MM.1S (cell line): ENCODE measurements at regions not wholly inside any gene's neighbourhood (a gene's known extent, or its start where the extent isn't known, plus 50 kb on each side); places are given as distances from the start of the nearest gene placed in this dataset.

Experiments used
- CTCF ChIP-seq: fragments of 300-600 bp; sonication (generic); IDR thresholded peaks from 2 replicates; pipeline ENCODE4 v1.5.1; 2016; ENCODE audit warnings: antibody characterized with exemption, low read length, mixed read lengths
- EZH2phosphoT487 ChIP-seq: fragments of 300-600 bp; sonication (generic); IDR thresholded peaks from 2 replicates; pipeline ENCODE4 v1.6.1; 2018; ENCODE audit warnings: antibody characterized with exemption, low read length

- TF ChIP-seq CTCF: no peak
- TF ChIP-seq EZH2phosphoT487: no peak
Observed at GRCh38 chr12:42792265-42792664, 202.7 kb upstream of the PRICKLE1 start.
